ENCODE measurements at regions not wholly inside any gene's neighbourhood (a gene's known extent, or its start where the extent isn't known, plus 50 kb on each side); places are given as distances from the start of the nearest gene placed in this dataset.

DNA sequence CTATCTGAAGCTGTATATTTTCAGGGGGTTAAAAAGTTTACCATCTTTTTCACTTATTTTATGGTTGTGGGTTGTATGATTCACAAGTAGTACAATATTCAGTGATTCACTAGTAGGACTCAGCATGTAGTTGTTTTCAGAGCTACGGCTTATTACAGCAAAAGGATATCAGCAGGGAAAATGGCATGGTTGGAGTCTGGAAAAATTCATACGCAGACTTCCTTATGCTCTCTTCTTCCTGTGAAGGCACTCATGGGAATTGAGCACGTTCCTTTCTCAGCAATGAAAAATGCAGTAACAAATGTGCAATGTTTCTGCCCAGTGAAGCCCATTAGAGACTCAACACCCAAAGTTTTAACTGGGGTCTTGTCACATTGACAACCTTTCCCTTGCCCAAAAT, 250.5 kb downstream of the KCNN2 start:
- H3K4me3 Mint-ChIP-seq: no peak overlapping the region
- no peak for DNase-seq
- H3K4me1 Mint-ChIP-seq (ENCODE audit: low read depth): no peaks in the 10 kb centered on the region
- peaks cover 19% of the 10 kb centered on the region for H3K9me3 Mint-ChIP-seq
- H3K36me3 Mint-ChIP-seq (ENCODE audit: low read depth): no peaks in the 10 kb centered on the region
- no peak overlapping the region for H3K27ac Mint-ChIP-seq
- no peaks in the 10 kb centered on the region for H3K27me3 Mint-ChIP-seq

DNA sequence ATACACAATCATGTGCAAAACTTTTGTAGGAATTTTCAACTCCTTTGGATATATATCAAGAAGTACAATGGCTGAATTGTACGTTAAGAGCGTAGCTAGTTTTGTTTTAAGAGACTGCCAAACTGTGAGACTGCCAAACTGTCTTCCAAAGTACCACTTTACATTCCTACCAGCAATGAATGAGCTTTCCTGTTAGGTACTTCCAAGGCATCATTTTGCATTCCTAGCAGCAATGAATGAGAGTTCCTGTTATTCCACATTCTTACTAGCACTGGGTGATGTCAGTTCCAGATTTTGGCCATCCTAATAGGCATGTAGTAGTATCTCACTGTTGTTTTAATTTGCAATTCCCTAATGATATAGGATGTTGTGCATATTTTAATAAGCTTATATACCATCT, 219.3 kb downstream of the KCNN2 start:
- Mint-ChIP-seq H3K4me3 (no peak overlapping the region), H3K27ac (no peak overlapping the region), H3K36me3 (ENCODE audit: low read depth) (no peaks in the 10 kb centered on the region), H3K27me3 (no peaks in the 10 kb centered on the region), H3K4me1 (ENCODE audit: low read depth) (no peaks in the 10 kb centered on the region), H3K9me3 (peaks cover 12% of the 10 kb centered on the region)
- no peak for DNase-seq

DNA sequence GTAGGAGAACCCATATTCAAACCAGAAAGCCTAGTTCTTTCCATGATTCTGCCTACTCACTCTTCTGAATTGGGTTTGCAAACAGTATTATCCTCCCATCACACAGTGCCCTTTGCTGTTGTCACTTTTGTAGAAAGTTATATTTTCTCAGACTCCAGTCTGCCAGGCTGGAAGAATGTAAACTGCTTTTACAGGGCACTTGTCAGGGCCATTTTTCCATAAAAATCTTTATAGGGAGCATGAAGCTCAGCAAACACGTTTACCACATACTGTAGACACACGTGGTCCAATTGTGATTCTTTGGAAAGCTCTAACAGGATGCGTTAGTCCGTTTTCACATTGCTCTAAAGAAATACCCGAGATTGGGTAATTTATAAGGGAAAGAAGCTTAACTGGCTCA, 204.0 kb downstream of the KCNN2 start:
- H3K9me3 Mint-ChIP-seq: peaks cover 24% of the 10 kb centered on the region
- H3K27ac Mint-ChIP-seq: no peak overlapping the region
- no peak for DNase-seq
- no peak overlapping the region for H3K4me3 Mint-ChIP-seq
- no peaks in the 10 kb centered on the region for H3K36me3 Mint-ChIP-seq (ENCODE audit: low read depth)
- no peaks in the 10 kb centered on the region for H3K4me1 Mint-ChIP-seq (ENCODE audit: low read depth)
- no peaks in the 10 kb centered on the region for H3K27me3 Mint-ChIP-seq

DNA sequence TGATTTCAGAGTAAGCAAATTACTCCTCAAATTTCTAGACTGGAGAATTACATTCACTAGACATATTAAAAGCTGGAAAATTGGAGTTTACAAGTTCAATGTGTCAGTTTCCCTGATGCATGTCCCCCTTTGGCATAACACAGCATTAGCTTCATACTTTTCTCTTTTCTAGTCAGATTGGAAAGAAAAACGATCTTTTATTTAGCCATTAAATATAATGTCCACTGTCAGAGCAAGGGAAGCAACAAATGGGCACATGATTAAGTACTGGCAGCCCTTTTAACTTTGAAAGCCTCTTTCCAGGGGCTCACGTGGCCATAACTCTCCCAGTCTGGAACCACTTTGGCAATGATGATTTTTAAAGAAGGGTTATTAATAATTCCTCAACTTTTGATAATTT, 203.3 kb downstream of the KCNN2 start:
- peaks cover 24% of the 10 kb centered on the region for H3K9me3 Mint-ChIP-seq
- no peak for DNase-seq
- no peak overlapping the region for H3K27ac Mint-ChIP-seq
- H3K27me3 Mint-ChIP-seq: no peaks in the 10 kb centered on the region
- no peaks in the 10 kb centered on the region for H3K4me1 Mint-ChIP-seq (ENCODE audit: low read depth)
- H3K4me3 Mint-ChIP-seq: no peak overlapping the region
- no peaks in the 10 kb centered on the region for H3K36me3 Mint-ChIP-seq (ENCODE audit: low read depth)

DNA sequence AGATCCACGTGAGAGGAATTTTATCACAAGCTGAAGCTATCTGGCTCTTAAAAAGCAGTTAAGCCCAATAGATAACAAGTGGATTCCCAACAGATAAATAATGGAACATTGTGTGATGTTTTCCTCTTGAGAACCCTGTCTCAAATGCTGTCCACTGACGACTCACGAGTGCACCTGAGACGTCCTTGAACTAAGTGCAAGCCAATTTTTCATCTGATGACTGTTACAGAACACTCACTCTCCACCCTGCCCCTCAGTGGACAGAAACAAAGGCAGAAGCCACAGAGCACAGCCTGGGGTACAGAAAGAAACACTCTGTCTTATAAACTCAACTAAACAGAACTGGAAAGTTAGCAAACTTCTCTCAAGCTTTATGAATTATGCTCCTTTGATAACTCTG, 199.5 kb downstream of the KCNN2 start:
- Mint-ChIP-seq H3K27me3 (no peaks in the 10 kb centered on the region), H3K27ac (no peak overlapping the region), H3K36me3 (ENCODE audit: low read depth) (no peaks in the 10 kb centered on the region), H3K4me1 (ENCODE audit: low read depth) (no peaks in the 10 kb centered on the region), H3K9me3 (peaks cover 9% of the 10 kb centered on the region), H3K4me3 (no peak overlapping the region)
- DNase-seq: no peak
